Breast epithelium (tissue), 3 donors: ENCODE measurements at regions not wholly inside any gene's neighbourhood (a gene's known extent, or its start where the extent isn't known, plus 50 kb on each side); places are given as distances from the start of the nearest gene placed in this dataset.

Experiments used
- POLR2A ChIP-seq: fragments of 450-650 bp; IDR thresholded peaks from one replicate; pipeline ENCODE4 v1.6.1; 2016; ENCODE audit warnings: antibody characterized with exemption, mild to moderate bottlenecking, moderate library complexity
- POLR2AphosphoS5 ChIP-seq, 3 donors: sonication (generic); formaldehyde crosslinking; IDR thresholded peaks; one replicate each; pipeline ENCODE4 v1.6.1; 2017; ENCODE audit warnings: antibody characterized with exemption in 3 of 3
- TF ChIP-seq, protein P1 (sequence below), 3 donors: fragments of 450-650 bp; IDR thresholded peaks; one replicate each; pipeline ENCODE4 v1.5.1; 2016 to 2017; ENCODE audit warnings: antibody characterized with exemption in 3 of 3, mild to moderate bottlenecking in 3 of 3, moderate library complexity in 3 of 3

DNA sequence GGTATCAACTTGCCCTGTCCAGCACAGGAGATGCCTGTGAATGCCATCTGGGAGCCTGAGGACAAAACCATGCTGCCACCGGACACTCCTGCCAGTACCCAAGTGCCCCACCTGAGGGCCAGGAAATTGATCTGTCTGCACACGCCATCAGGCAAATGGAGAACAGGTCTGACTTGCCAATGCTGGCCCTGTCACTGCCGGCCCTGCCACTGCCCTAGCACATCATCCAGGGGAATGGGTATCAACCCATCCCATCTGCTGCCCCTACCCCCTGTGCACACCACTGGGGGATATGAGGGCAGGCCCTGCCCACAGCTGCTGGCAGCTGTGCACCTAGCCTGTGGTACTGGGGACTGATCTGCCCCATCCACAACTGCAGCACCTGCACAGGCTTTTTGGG, 1081.6 kb upstream of the EYS start:
- TF ChIP-seq, protein P1, sequence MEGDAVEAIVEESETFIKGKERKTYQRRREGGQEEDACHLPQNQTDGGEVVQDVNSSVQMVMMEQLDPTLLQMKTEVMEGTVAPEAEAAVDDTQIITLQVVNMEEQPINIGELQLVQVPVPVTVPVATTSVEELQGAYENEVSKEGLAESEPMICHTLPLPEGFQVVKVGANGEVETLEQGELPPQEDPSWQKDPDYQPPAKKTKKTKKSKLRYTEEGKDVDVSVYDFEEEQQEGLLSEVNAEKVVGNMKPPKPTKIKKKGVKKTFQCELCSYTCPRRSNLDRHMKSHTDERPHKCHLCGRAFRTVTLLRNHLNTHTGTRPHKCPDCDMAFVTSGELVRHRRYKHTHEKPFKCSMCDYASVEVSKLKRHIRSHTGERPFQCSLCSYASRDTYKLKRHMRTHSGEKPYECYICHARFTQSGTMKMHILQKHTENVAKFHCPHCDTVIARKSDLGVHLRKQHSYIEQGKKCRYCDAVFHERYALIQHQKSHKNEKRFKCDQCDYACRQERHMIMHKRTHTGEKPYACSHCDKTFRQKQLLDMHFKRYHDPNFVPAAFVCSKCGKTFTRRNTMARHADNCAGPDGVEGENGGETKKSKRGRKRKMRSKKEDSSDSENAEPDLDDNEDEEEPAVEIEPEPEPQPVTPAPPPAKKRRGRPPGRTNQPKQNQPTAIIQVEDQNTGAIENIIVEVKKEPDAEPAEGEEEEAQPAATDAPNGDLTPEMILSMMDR (IDR thresholded peaks at IDR 0.05) = no peak
- TF ChIP-seq POLR2A (no peak), POLR2AphosphoS5 (IDR thresholded peaks at IDR 0.05) (no peak)
